GM19397 (cell line): ENCODE measurements at regions not wholly inside any gene's neighbourhood (a gene's known extent, or its start where the extent isn't known, plus 50 kb on each side); places are given as distances from the start of the nearest gene placed in this dataset.

Source experiments
- ATAC-seq: cut with Tn5 transposase; IDR thresholded peaks from one replicate; pipeline ENCODE4 v1.9.1; 2021; ENCODE audit warnings: mild to moderate bottlenecking, moderate library complexity; ENCODE audit not compliant: unreplicated experiment

DNA sequence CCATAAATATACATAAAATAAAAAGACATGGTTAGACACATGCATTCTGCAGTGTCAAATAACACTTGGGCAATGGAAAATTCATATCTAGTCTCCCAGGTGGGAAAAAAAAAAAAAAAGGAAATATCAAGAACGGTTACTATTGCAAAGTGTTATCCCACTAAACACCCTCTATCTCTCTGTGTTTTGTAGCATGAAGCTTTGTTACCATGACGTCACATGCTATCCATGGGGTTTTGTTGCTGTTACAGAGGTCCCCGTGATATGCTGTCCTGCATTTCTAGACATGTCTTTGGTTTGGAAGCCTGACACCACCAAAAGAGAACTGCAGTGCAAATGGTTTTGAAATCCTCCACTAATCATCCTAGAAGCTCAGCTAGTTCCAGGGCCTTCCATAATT, 50.7 kb upstream of the TLR3 start:
- ATAC-seq = no peak

DNA sequence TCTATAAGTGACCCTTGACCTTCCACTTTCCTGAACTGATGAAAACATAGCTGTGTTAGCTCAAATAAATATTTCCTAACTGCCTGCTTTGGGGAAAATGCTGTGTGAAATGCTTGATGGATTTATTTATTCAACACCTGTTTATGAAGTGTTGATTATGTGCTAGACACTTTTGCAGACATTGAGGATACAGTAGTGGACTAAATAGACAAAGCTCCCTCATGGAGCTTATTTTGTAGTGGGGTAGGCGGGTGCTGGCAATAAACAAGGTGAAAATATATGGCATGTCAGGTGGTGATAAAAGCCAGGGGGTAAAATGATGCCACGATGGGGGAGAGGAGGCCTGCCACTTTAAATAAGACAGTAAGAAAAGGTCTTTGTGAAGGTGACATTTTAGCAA, 50.2 kb upstream of the TLR3 start:
- ATAC-seq = no peak
